ENCODE measurements at regions not wholly inside any gene's neighbourhood (a gene's known extent, or its start where the extent isn't known, plus 50 kb on each side); places are given as distances from the start of the nearest gene placed in this dataset.

- WGBS (ENCODE audit: insufficient coverage), result 100% methylated on average over 2 of the region's 5 CpGs
- ChIA-PET POLR2A (no interaction called here), CTCF (interaction anchor here in 1 of 2 donors (1.2 kb wide), 1 partner anchor 11 kb away, joined by 3 read pairs; no protein-coding TSS in a partner anchor)
- no peaks in the 10 kb centered on the region for H3K9me3 ChIP-seq
- Mint-ChIP-seq H3K9me3 (peaks cover 7 to 13% (median 9%) of the 10 kb centered on the region in 3 donors), H3K27me3 (no peaks in the 10 kb centered on the region), H3K27ac (peak overlapping the region; percentile 12 to 56), H3K4me3 (peak overlapping the region in 1 of 3 donors; percentile 2), H3K36me3 (no peaks in the 10 kb centered on the region), H3K4me1 (peaks cover 0 to 34% (median 23%) of the 10 kb centered on the region in 3 donors)
- H3K4me1 ChIP-seq (ENCODE audit: control insufficient read depth in 1 of 2, extremely low read depth in 1 of 2, insufficient read depth in 2 of 2, low read length in 2 of 2), result no peaks in the 10 kb centered on the region
- no peak overlapping the region for H3K27ac ChIP-seq (ENCODE audit: low read length)
- H3K27me3 ChIP-seq (replicated peaks in 1 of 2; ENCODE audit: control insufficient read depth in 2 of 2, extremely low read depth in 1 of 2, insufficient read depth in 2 of 2, low read length in 1 of 2), result no peaks in the 10 kb centered on the region
- DNase-seq (no peak), ATAC-seq (replicated peaks in 1 of 4) (no peak)
- H3K4me3 ChIP-seq (ENCODE audit: control insufficient read depth in 1 of 2, extremely low read depth in 1 of 2, low read length in 1 of 2), result no peak overlapping the region
- H3K36me3 ChIP-seq (ENCODE audit: control insufficient read depth in 2 of 2, extremely low read depth in 1 of 2, insufficient read depth in 1 of 2, low read length in 1 of 2), result no peaks in the 10 kb centered on the region
These were observed 419.6 kb upstream of the B3GALT2 start for GRCh38 chr1:193606035-193606434.

GRCh38 chr1:193602705-193603104 is 416.3 kb upstream of the B3GALT2 start:
- Histone ChIP-seq H3K4me1 (ENCODE audit: control insufficient read depth in 1 of 2, extremely low read depth in 1 of 2, insufficient read depth in 2 of 2, low read length in 2 of 2) (no peaks in the 10 kb centered on the region), H3K27me3 (replicated peaks in 1 of 2; ENCODE audit: control insufficient read depth in 2 of 2, extremely low read depth in 1 of 2, insufficient read depth in 2 of 2, low read length in 1 of 2) (no peaks in the 10 kb centered on the region), H3K36me3 (ENCODE audit: control insufficient read depth in 2 of 2, extremely low read depth in 1 of 2, insufficient read depth in 1 of 2, low read length in 1 of 2) (no peaks in the 10 kb centered on the region), H3K9me3 (no peaks in the 10 kb centered on the region), H3K4me3 (ENCODE audit: control insufficient read depth in 1 of 2, extremely low read depth in 1 of 2, low read length in 1 of 2) (no peak overlapping the region), H3K27ac (ENCODE audit: low read length) (no peak overlapping the region)
- no CpG with 5 or more reads among the region's 2 CpGs for WGBS (ENCODE audit: insufficient coverage)
- ChIA-PET CTCF (interaction anchor here in 1 of 2 donors (0.9 kb wide), 1 partner anchor 9 kb away, joined by 3 read pairs; no protein-coding TSS in a partner anchor), POLR2A (no interaction called here)
- H3K4me1 Mint-ChIP-seq, result peaks cover 0 to 16% (median 11%) of the 10 kb centered on the region in 3 donors
- peaks cover 0 to 4% (median 0%) of the 10 kb centered on the region in 3 donors for H3K9me3 Mint-ChIP-seq
- no peaks in the 10 kb centered on the region for H3K36me3 Mint-ChIP-seq
- H3K27ac Mint-ChIP-seq, result peak overlapping the region; percentile 1 to 40
- ATAC-seq (replicated peaks in 1 of 4) (no peak), DNase-seq (no peak)
- H3K4me3 Mint-ChIP-seq, result no peak overlapping the region
- H3K27me3 Mint-ChIP-seq, result no peaks in the 10 kb centered on the region

- no peak overlapping the region for H3K4me3 ChIP-seq (ENCODE audit: control insufficient read depth in 1 of 2, extremely low read depth in 1 of 2, low read length in 1 of 2)
- DNase-seq (no peak), ATAC-seq (replicated peaks in 1 of 4) (no peak)
- H3K36me3 ChIP-seq (ENCODE audit: control insufficient read depth in 2 of 2, extremely low read depth in 1 of 2, insufficient read depth in 1 of 2, low read length in 1 of 2), result no peaks in the 10 kb centered on the region
- no peaks in the 10 kb centered on the region for H3K27me3 ChIP-seq (replicated peaks in 1 of 2; ENCODE audit: control insufficient read depth in 2 of 2, extremely low read depth in 1 of 2, insufficient read depth in 2 of 2, low read length in 1 of 2)
- no peaks in the 10 kb centered on the region for H3K27me3 Mint-ChIP-seq
- no peaks in the 10 kb centered on the region for H3K9me3 Mint-ChIP-seq
- no peaks in the 10 kb centered on the region for H3K9me3 ChIP-seq
- POLR2A ChIA-PET, result no interaction called here
- no CpG with 5 or more reads among the region's 3 CpGs for WGBS (ENCODE audit: insufficient coverage)
- H3K36me3 Mint-ChIP-seq, result no peaks in the 10 kb centered on the region
- peak overlapping the region in 1 of 3 donors; percentile 44 for H3K4me3 Mint-ChIP-seq
- CTCF ChIA-PET, result no interaction called here
- H3K27ac Mint-ChIP-seq, result peak overlapping the region; percentile 60 to 89
- peaks cover 19 to 50% (median 39%) of the 10 kb centered on the region in 3 donors for H3K4me1 Mint-ChIP-seq
- H3K27ac ChIP-seq (ENCODE audit: low read length), result peak overlapping the region; percentile 64
- H3K4me1 ChIP-seq (ENCODE audit: control insufficient read depth in 1 of 2, extremely low read depth in 1 of 2, insufficient read depth in 2 of 2, low read length in 2 of 2), result no peaks in the 10 kb centered on the region
These were observed 406.9 kb upstream of the B3GALT2 start for GRCh38 chr1:193593147-193593885.

DNA sequence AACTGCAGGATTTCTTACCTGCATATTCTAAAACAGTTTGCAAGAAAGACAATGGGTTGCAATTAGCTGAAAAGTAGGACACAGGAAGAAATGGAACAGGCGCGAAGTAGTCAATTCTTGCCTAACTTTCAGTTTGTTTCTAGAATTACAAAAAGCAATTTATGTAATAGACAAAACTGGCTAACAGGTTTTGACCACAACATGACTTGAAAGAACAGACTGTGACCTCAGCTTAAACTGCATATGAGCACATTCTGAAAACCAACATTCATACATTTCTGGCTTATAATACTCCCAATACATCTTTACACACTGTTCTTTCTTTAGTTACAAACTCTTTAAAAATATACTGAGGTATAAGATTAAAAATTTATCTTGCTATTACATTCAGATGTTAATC is 405.9 kb upstream of the B3GALT2 start:
- ChIA-PET POLR2A (interaction anchor here in 1 of 2 donors (0.6 kb wide), 1 partner anchor 13 kb away, joined by 3 read pairs; no protein-coding TSS in a partner anchor), CTCF (no interaction called here)
- Mint-ChIP-seq H3K4me1 (peaks cover 19 to 49% (median 39%) of the 10 kb centered on the region in 3 donors), H3K27ac (peak overlapping the region; percentile 82 to 89), H3K4me3 (peak overlapping the region in 2 of 3 donors; percentile 26 to 44), H3K27me3 (no peaks in the 10 kb centered on the region), H3K9me3 (no peaks in the 10 kb centered on the region), H3K36me3 (no peaks in the 10 kb centered on the region)
- peak in 3 of 4 experiments; percentile 33 to 81 (median 45) for ATAC-seq (replicated peaks in 1 of 4)
- H3K27me3 ChIP-seq (replicated peaks in 1 of 2; ENCODE audit: control insufficient read depth in 2 of 2, extremely low read depth in 1 of 2, insufficient read depth in 2 of 2, low read length in 1 of 2), result no peaks in the 10 kb centered on the region
- 18% methylated on average over 2 of the region's 2 CpGs for WGBS (ENCODE audit: insufficient coverage)
- no peaks in the 10 kb centered on the region for H3K36me3 ChIP-seq (ENCODE audit: control insufficient read depth in 2 of 2, extremely low read depth in 1 of 2, insufficient read depth in 1 of 2, low read length in 1 of 2)
- H3K4me1 ChIP-seq (ENCODE audit: control insufficient read depth in 1 of 2, extremely low read depth in 1 of 2, insufficient read depth in 2 of 2, low read length in 2 of 2), result no peaks in the 10 kb centered on the region
- H3K9me3 ChIP-seq, result no peaks in the 10 kb centered on the region
- H3K4me3 ChIP-seq (ENCODE audit: control insufficient read depth in 1 of 2, extremely low read depth in 1 of 2, low read length in 1 of 2), result peak overlapping the region in 1 of 2 donors; percentile 6
- peak in 1 of 35 experiments; percentile 50 for DNase-seq
- H3K27ac ChIP-seq (ENCODE audit: low read length), result peak overlapping the region; percentile 64

DNA sequence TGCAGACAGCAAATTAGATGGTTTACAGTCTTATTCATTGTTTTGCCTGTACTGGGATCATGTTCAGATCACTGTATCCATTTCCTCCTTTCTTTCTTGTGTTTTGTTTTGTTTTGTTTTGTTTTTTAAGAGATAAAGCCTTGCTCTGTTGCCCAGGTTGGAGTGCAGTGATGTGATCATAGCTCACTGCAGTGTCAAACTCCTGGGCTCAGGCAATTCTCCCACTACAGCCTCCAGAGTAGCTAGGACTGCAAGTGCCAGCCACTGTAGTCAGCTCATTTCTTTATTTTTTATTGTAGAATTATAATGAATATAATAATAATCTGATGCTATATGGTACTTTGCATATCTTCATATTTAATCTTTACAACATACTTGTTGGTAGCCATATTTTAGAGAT is 403.7 kb upstream of the B3GALT2 start:
- peak overlapping the region; percentile 29 to 61 for H3K27ac Mint-ChIP-seq
- ChIA-PET POLR2A (interaction anchor here in 1 of 2 donors (0.5 kb wide), 1 partner anchor 1051 kb away, joined by 6 read pairs; no protein-coding TSS in a partner anchor), CTCF (interaction anchor here in 1 of 2 donors (0.6 kb wide), 1 partner anchor 713 kb away, joined by 3 read pairs; no protein-coding TSS in a partner anchor)
- Histone ChIP-seq H3K36me3 (ENCODE audit: control insufficient read depth in 2 of 2, extremely low read depth in 1 of 2, insufficient read depth in 1 of 2, low read length in 1 of 2) (no peaks in the 10 kb centered on the region), H3K4me1 (ENCODE audit: control insufficient read depth in 1 of 2, extremely low read depth in 1 of 2, insufficient read depth in 2 of 2, low read length in 2 of 2) (no peaks in the 10 kb centered on the region), H3K9me3 (no peaks in the 10 kb centered on the region), H3K4me3 (ENCODE audit: control insufficient read depth in 1 of 2, extremely low read depth in 1 of 2, low read length in 1 of 2) (no peak overlapping the region), H3K27ac (ENCODE audit: low read length) (no peak overlapping the region), H3K27me3 (replicated peaks in 1 of 2; ENCODE audit: control insufficient read depth in 2 of 2, extremely low read depth in 1 of 2, insufficient read depth in 2 of 2, low read length in 1 of 2) (no peaks in the 10 kb centered on the region)
- H3K27me3 Mint-ChIP-seq, result no peaks in the 10 kb centered on the region
- DNase-seq (no peak), ATAC-seq (replicated peaks in 1 of 4) (no peak)
- peaks cover 19 to 44% (median 39%) of the 10 kb centered on the region in 3 donors for H3K4me1 Mint-ChIP-seq
- no peaks in the 10 kb centered on the region for H3K36me3 Mint-ChIP-seq
- no peaks in the 10 kb centered on the region for H3K9me3 Mint-ChIP-seq
- H3K4me3 Mint-ChIP-seq, result no peak overlapping the region

- Mint-ChIP-seq H3K4me3 (no peak overlapping the region), H3K27ac (peak overlapping the region; percentile 29 to 61), H3K9me3 (no peaks in the 10 kb centered on the region), H3K4me1 (peaks cover 19 to 41% (median 35%) of the 10 kb centered on the region in 3 donors), H3K27me3 (no peaks in the 10 kb centered on the region), H3K36me3 (no peaks in the 10 kb centered on the region)
- POLR2A ChIA-PET, result interaction anchor here in 1 of 2 donors (0.5 kb wide), 1 partner anchor 1051 kb away, joined by 6 read pairs; no protein-coding TSS in a partner anchor
- H3K27me3 ChIP-seq (replicated peaks in 1 of 2; ENCODE audit: control insufficient read depth in 2 of 2, extremely low read depth in 1 of 2, insufficient read depth in 2 of 2, low read length in 1 of 2), result no peaks in the 10 kb centered on the region
- 100% methylated on average over 3 of the region's 3 CpGs for WGBS (ENCODE audit: insufficient coverage)
- H3K9me3 ChIP-seq, result no peaks in the 10 kb centered on the region
- no peak overlapping the region for H3K27ac ChIP-seq (ENCODE audit: low read length)
- ATAC-seq (replicated peaks in 1 of 4) (no peak), DNase-seq (no peak)
- H3K4me3 ChIP-seq (ENCODE audit: control insufficient read depth in 1 of 2, extremely low read depth in 1 of 2, low read length in 1 of 2), result no peak overlapping the region
- CTCF ChIA-PET, result interaction anchor here in 1 of 2 donors (0.6 kb wide), 1 partner anchor 713 kb away, joined by 3 read pairs; no protein-coding TSS in a partner anchor
- no peaks in the 10 kb centered on the region for H3K36me3 ChIP-seq (ENCODE audit: control insufficient read depth in 2 of 2, extremely low read depth in 1 of 2, insufficient read depth in 1 of 2, low read length in 1 of 2)
- no peaks in the 10 kb centered on the region for H3K4me1 ChIP-seq (ENCODE audit: control insufficient read depth in 1 of 2, extremely low read depth in 1 of 2, insufficient read depth in 2 of 2, low read length in 2 of 2)
These were observed 403.2 kb upstream of the B3GALT2 start for GRCh38 chr1:193589597-193590040.

All from T-cell (primary cell).